Karpas-422 (cell line): ENCODE measurements at regions not wholly inside any gene's neighbourhood (a gene's known extent, or its start where the extent isn't known, plus 50 kb on each side); places are given as distances from the start of the nearest gene placed in this dataset.

Experiments used
- DNase-seq: peaks from one replicate; pipeline ENCODE4 v3.0.0-alpha.2; 2015
- H2AFZ ChIP-seq: fragments of 200-600 bp; sonication (generic); 2 replicates; pipeline ENCODE4 v1.6.1; 2014; ENCODE audit warnings: antibody characterized with exemption, low read length, mixed read lengths
- H3K27ac ChIP-seq: fragments of 200-600 bp; sonication (generic); 2 replicates; pipeline ENCODE4 v1.5.1; 2014; ENCODE audit warnings: mild to moderate bottlenecking, low read length, moderate library complexity
- H3K27me3 ChIP-seq: fragments of 200-600 bp; sonication (generic); 2 replicates; pipeline ENCODE4 v1.6.1; 2014; ENCODE audit warnings: low read length, mixed read lengths
- H3K36me3 ChIP-seq: fragments of 200-600 bp; sonication (generic); 2 replicates; pipeline ENCODE4 v1.6.1; 2014; ENCODE audit warnings: low read length, mixed read lengths; ENCODE audit not compliant: insufficient read depth
- H3K4me1 ChIP-seq: fragments of 200-600 bp; sonication (generic); 2 replicates; pipeline ENCODE4 v1.6.1; 2014; ENCODE audit warnings: mild to moderate bottlenecking, low read length, mixed read lengths
- H3K4me2 ChIP-seq: fragments of 200-600 bp; sonication (generic); 2 replicates; pipeline ENCODE4 v1.6.1; 2014; ENCODE audit warnings: low read length, low read depth, mild to moderate bottlenecking; ENCODE audit not compliant: poor library complexity, severe bottlenecking
- H3K4me3 ChIP-seq: fragments of 200-600 bp; sonication (generic); 2 replicates; pipeline ENCODE4 v1.5.1; 2014; ENCODE audit warnings: mild to moderate bottlenecking, antibody characterized with exemption, low read length, mixed read lengths
- H3K79me2 ChIP-seq: fragments of 200-600 bp; sonication (generic); 2 replicates; pipeline ENCODE4 v1.6.1; 2014; ENCODE audit warnings: mild to moderate bottlenecking, low read length, mixed read lengths
- H3K9ac ChIP-seq: fragments of 200-600 bp; sonication (generic); 2 replicates; pipeline ENCODE4 v1.6.0; 2014; ENCODE audit warnings: low read length
- H3K9me2 ChIP-seq: fragments of 200-600 bp; sonication (generic), shearing (Covaris generic); replicated peaks from 2 replicates; pipeline ENCODE4 v1.6.0; 2014; ENCODE audit warnings: mild to moderate bottlenecking, low read length, moderate library complexity; ENCODE audit not compliant: insufficient read depth
- H3K9me3 ChIP-seq: fragments of 300-700, 200-600 bp; sonication (generic); 2 replicates; pipeline ENCODE4 v1.6.1; 2014; ENCODE audit warnings: low read length, mixed read lengths
- H4K20me1 ChIP-seq: fragments of 200-600 bp; sonication (generic); 2 replicates; pipeline ENCODE4 v1.6.1; 2014; ENCODE audit warnings: mild to moderate bottlenecking, antibody characterized with exemption, low read length, low read depth; ENCODE audit not compliant: insufficient read depth

DNA sequence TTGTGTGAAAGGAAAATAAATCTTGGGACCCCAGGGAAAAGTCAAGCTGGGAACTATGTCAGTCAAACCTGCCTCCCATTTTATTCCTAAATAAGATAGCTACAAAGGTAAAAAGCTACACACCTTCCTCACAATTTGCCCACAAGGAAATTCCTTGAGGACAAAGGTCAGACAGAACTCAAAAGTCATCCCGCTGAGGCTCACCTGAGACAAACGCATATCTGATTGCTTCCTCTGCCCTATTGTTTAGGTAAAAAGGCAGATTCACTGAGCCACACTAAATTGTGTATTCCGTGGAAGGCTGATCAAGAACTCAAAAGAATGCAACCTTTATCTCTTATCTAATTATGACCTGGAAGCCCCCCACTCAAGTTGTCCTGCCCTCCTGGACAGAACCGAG lies 58.7 kb upstream of the MAML3 start:
- H3K27me3 ChIP-seq: no peaks in the 10 kb centered on the region
- DNase-seq: no peak
- H3K79me2 ChIP-seq: no peaks in the 10 kb centered on the region
- no peaks in the 10 kb centered on the region for H3K9me2 ChIP-seq
- H3K4me3 ChIP-seq: no peak overlapping the region
- H3K4me1 ChIP-seq: no peaks in the 10 kb centered on the region
- no peak overlapping the region for H3K27ac ChIP-seq
- H3K9ac ChIP-seq: no peak overlapping the region
- no peaks in the 10 kb centered on the region for H3K9me3 ChIP-seq
- no peaks in the 10 kb centered on the region for H3K36me3 ChIP-seq
- H2AFZ ChIP-seq: no peak overlapping the region
- no peaks in the 10 kb centered on the region for H4K20me1 ChIP-seq
- H3K4me2 ChIP-seq: no peak overlapping the region

DNA sequence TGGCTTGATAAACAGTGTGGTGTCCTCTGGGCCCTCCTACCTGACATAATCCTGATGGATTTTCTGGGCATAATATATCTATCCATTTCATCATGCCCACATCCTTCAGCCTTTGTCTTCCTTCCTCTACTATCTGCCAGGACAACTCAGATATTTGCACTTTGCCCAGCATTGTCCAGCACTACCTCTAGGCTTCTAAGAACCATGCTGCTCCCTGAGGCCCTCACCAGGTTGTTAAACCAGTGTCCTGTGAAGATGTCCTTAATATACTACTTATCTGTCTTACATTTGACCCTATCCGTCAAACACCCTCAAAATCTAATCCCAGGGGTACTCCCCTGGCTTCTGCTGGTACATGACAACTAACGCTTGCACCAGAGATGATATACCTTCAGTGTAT lies 58.2 kb upstream of the MAML3 start:
- H3K4me2 ChIP-seq: no peak overlapping the region
- no peak overlapping the region for H3K9ac ChIP-seq
- H3K4me1 ChIP-seq: no peaks in the 10 kb centered on the region
- DNase-seq: no peak
- no peak overlapping the region for H2AFZ ChIP-seq
- H3K9me3 ChIP-seq: no peaks in the 10 kb centered on the region
- H3K27ac ChIP-seq: no peak overlapping the region
- no peaks in the 10 kb centered on the region for H3K36me3 ChIP-seq
- H3K27me3 ChIP-seq: no peaks in the 10 kb centered on the region
- no peaks in the 10 kb centered on the region for H3K79me2 ChIP-seq
- no peaks in the 10 kb centered on the region for H4K20me1 ChIP-seq
- H3K9me2 ChIP-seq: no peaks in the 10 kb centered on the region
- no peak overlapping the region for H3K4me3 ChIP-seq

DNA sequence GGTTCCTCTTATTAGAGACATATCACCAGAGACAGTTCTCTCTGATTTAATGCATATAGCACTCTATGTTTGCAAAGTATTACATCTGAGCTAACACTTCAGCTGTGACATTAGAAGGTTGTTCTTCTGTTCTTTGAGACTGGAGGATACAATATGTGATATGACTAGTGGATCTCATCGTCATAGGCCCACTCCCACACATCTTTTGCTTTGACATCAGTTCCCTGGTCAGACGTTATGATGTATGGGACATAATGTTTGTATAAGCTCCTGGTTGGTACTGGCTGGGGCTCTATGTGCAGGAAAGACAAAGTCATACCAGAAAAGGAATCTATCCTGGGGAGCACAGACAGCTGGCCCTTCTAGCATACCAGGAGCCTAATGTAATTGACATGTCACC lies 57.7 kb upstream of the MAML3 start:
- Histone ChIP-seq H4K20me1 (no peaks in the 10 kb centered on the region), H3K9ac (no peak overlapping the region), H3K4me3 (no peak overlapping the region), H3K79me2 (no peaks in the 10 kb centered on the region), H3K4me2 (no peak overlapping the region), H3K27ac (no peak overlapping the region), H3K4me1 (no peaks in the 10 kb centered on the region), H3K36me3 (no peaks in the 10 kb centered on the region), H2AFZ (no peak overlapping the region), H3K9me3 (no peaks in the 10 kb centered on the region), H3K9me2 (no peaks in the 10 kb centered on the region), H3K27me3 (no peaks in the 10 kb centered on the region)
- DNase-seq: no peak

DNA sequence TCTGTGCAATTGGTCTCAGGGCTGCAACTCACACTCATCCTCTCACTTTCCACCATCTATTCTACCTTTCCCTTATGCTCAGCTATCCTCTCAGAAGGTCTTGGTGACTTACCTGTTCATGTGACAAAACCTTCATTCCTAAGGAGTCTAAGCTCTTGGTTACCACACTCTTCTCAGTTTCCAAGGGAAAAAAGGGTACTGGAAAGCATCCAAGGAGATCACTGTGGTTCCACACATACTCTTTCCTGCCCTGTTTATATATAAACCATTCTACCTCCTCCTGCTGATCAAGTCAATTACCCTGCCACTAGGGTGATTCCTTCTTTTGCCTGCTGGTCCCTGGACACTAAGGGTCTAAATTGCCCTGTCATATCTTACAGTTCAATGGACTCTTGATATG lies 57.2 kb upstream of the MAML3 start:
- H3K27me3 ChIP-seq: no peaks in the 10 kb centered on the region
- no peak overlapping the region for H3K9ac ChIP-seq
- no peaks in the 10 kb centered on the region for H4K20me1 ChIP-seq
- H3K9me2 ChIP-seq: no peaks in the 10 kb centered on the region
- no peaks in the 10 kb centered on the region for H3K4me1 ChIP-seq
- no peak overlapping the region for H3K27ac ChIP-seq
- no peaks in the 10 kb centered on the region for H3K9me3 ChIP-seq
- H2AFZ ChIP-seq: no peak overlapping the region
- H3K36me3 ChIP-seq: no peaks in the 10 kb centered on the region
- no peaks in the 10 kb centered on the region for H3K79me2 ChIP-seq
- no peak for DNase-seq
- no peak overlapping the region for H3K4me2 ChIP-seq
- H3K4me3 ChIP-seq: no peak overlapping the region

DNA sequence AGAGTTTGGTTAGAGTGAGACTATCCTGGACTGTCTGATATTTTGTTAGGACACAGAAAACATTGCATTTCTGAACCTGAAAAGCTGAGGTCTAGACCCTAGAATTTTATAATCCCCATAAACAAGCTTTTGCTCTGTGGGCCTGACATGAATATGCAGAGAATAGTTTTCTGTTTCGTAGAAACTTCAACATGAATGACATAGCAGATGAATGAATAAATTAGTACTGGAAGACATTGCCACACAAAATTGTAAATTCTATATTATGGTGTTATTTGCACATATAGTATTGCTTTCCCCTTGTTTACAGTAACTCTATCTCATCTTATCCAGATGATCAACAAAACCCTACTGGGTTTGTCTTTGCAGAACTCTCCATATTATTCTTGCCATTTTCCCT lies 54.9 kb upstream of the MAML3 start:
- H3K27me3 ChIP-seq: no peaks in the 10 kb centered on the region
- no peaks in the 10 kb centered on the region for H3K79me2 ChIP-seq
- H4K20me1 ChIP-seq: no peaks in the 10 kb centered on the region
- no peak overlapping the region for H3K4me3 ChIP-seq
- H3K36me3 ChIP-seq: no peaks in the 10 kb centered on the region
- H3K4me1 ChIP-seq: no peaks in the 10 kb centered on the region
- H2AFZ ChIP-seq: no peak overlapping the region
- no peak for DNase-seq
- no peaks in the 10 kb centered on the region for H3K9me2 ChIP-seq
- no peaks in the 10 kb centered on the region for H3K9me3 ChIP-seq
- H3K4me2 ChIP-seq: no peak overlapping the region
- H3K27ac ChIP-seq: no peak overlapping the region
- no peak overlapping the region for H3K9ac ChIP-seq
